Activated CD8-positive, alpha-beta memory T cell treated with anti-CD3 and anti-CD28 coated beads, Interleukin-2, amount 50 U/mL, for 24 hours (primary cell): ENCODE measurements at regions not wholly inside any gene's neighbourhood (a gene's known extent, or its start where the extent isn't known, plus 50 kb on each side); places are given as distances from the start of the nearest gene placed in this dataset.

Experiments
- DNase-seq: peaks from one replicate; pipeline ENCODE4 v3.0.0-alpha.2; 2020; ENCODE audit errors: extremely low read depth

- no peak for DNase-seq
Measured at GRCh38 chr2:238688193-238689153, 159.4 kb upstream of the TWIST2 start.

GRCh38 chr2:238689331-238689730 is 158.6 kb upstream of the TWIST2 start:
- DNase-seq, result no peak

DNA sequence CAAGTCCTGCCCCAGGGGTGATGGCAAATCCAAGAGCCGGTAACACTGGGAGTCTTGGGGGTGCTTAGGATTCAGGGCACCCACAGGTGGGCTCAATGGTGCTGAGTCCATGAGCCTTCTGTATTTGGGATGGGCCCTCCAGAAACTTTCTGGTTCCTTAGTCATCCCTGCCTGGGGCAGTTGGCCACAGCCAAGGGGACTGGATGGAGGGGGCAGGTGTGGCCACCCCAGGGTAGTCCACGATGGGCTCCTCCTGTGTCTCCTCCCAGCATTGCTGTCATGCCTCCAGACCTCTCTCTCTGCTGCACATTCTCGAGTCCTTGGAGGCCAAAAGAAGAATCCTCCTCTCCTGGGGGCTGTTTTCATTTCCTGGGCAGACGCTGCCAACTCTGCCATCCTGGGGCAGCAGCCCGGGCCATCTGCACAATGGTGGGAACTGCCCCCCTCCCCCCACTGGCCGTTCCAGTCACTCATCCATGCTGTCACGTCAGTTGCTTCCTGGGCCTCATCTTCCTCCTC is 158.0 kb upstream of the TWIST2 start:
- DNase-seq, result no peak

GRCh38 chr2:238690511-238690910 is 157.4 kb upstream of the TWIST2 start:
- no peak for DNase-seq

DNA sequence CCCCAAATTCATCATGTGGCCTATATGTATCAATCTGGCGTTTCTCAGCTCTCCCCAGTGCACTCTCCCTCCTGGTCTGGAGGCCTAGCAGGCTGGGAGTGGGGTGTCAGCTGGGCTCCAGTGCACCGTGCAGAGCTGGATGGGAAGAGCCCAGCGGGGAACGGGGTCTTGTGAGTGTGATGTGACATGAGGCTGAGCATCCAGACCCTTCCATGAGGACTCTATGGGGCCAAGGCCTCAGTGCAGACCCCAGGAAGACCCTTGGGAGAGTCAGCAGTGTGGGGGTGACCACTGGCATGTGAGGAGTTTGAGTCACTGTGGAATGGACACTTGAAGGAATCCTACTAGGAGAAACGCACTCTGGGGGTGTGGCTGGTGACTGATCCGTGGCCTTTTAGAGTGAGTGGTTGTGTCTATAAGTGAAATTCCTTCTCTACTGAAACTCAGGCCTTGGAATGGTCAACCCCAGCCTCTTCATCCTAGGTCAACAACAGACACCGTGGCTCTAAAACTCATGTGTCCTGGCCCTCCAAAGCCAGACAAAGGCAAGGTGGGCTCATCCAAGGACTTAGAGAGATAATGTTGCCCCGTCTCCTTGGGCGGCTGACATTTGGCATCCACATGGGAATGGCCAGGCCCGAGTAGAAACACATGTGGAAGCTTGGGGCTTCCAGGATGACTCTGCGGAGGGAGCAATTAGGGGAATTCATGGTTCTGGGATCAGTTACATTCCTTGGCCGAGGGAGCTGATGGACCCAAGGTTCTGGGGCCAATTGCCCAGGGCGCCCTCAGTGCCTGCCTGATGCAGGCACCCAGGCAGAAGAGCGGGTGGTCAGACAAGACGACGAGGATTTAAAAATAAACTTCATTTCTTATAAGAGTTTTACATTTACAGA is 156.0 kb upstream of the TWIST2 start:
- no peak for DNase-seq

DNA sequence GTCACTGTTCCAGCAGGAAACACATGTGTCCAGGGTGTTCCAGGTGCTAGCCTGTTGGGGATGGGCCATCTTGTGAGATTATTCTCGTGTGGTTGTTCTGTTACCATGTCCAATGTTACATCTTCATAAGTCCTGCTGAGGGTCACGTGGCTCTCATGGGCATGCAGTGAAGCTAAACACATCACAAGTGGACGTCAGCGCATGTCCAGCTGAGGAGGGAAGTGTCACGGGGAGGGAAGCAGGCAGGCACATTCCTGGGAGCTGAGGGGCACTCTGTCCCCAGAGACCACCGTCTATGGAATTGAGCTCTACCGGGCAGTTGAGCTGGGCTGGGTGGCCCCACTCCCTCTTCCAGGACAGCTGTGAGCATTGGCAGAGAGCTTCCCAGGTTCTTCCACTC is 155.3 kb upstream of the TWIST2 start:
- no peak for DNase-seq

- no peak for DNase-seq
Measured at GRCh38 chr2:238693337-238694093, 154.4 kb upstream of the TWIST2 start.

DNA sequence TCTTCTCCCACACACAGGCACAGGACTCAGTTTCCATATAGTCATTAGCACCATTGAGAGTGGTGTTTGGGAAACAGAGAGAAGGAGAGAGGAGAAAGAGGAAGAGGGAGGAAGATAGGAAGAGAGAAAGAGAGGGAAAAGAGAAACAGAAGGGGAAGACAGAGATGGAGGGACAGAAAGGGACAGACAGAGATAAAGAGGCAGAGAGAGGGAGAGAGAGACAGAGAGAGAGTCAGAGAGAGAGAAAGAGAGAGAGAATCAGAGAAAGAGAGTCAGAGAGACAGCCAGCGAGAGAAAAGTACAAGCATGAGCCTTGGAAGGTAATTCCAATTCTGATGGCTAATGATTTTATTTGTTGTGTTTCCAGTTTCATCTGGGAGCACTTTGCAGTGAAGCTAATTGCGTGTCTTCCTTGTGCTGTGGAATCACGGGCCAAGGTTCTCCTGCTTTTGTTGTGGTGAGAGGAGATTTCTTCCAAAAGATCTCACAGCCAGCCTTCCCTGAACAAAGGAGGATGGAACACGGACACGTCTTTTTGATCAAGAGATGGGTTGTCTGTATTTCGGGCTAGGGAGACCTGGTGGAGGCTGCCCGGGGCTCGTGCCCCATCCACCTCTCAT is 153.6 kb upstream of the TWIST2 start:
- DNase-seq, result no peak

GRCh38 chr2:238694922-238695321 is 153.0 kb upstream of the TWIST2 start:
- DNase-seq, result no peak

- no peak for DNase-seq
Measured at GRCh38 chr2:238695538-238695937, 152.3 kb upstream of the TWIST2 start.

DNA sequence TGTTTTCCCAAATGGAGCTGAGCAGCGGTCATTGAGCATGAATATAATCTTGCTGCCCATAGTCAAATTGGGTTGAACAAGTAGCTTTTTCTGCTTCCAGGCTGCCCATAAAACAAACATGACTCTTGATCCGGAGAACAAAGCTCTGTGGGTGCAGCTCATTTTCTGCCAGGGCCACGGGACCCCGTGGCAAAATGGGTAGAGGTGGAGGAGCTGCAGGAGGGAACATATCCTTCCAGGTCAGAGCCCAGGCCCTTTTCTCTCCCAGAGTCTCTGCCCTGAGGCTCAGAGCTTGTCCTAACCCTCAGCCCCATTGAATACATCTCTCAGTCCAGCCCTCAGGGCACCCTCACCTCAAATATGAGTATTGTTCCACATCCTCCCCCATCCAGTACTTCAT is 151.6 kb upstream of the TWIST2 start:
- DNase-seq, result no peak

DNA sequence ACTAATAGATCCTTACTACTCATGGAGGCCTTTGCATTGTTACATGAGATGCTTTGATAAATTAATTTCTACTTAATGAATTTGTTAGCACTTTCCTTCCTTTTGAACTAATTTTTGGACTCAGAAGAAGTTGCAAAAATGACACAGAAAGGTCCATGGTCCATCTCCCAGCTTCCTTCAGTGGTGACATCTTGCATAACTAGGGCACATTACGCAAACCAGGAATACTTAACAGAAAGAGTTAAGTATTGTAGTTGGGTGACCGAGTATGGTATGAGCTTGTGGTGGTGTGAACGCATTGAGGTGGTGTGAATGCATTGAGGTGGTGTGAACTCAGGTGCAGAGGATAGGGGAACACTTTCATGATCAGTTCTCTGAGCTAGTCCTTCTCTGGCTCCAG is 151.1 kb upstream of the TWIST2 start:
- no peak for DNase-seq

DNA sequence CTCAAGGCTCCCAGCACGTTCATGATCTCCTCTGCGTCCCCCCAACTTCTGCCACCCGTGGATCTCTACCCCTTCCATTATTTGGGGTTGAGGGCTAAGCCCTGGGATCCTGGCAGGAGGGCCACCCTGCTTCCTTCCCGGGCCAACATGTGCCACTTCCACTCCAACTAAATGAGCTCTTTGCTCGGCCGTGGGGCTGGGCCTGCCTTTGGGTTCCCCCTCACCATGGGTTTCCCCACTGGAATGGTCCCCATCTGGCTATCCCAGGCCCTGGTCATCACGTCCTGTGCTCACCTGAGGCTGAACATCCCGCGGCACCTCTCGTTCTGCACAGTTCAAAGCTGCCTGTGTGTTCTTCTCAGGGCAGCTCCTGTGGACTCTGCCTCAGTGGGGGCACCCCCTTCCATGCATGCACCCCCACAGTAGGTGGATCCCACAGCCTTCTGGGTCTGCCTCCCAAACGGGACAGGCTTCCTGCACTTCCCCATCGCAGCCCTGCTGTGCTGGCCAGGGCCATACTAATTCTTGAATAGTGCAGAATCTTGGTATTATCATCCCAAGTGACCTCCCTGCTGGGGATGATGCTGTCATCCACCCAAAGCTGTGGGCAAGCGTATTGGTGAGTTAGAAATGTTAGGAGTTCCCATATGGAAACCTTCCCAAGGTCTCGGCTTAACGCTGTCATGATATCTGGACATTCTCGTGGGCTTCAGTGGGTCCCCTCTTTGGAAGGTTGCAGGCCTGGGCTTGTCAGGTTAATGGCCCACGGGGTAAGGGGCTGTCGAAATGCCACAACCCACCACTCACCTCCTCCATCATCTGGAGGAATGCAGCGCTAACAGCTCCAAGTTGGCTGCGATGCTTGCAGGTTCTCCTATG is 150.5 kb upstream of the TWIST2 start:
- DNase-seq, result no peak

- DNase-seq, result no peak
Measured at GRCh38 chr2:238698072-238698352, 149.9 kb upstream of the TWIST2 start.

GRCh38 chr2:238698451-238699306 is 149.2 kb upstream of the TWIST2 start:
- DNase-seq, result no peak

DNA sequence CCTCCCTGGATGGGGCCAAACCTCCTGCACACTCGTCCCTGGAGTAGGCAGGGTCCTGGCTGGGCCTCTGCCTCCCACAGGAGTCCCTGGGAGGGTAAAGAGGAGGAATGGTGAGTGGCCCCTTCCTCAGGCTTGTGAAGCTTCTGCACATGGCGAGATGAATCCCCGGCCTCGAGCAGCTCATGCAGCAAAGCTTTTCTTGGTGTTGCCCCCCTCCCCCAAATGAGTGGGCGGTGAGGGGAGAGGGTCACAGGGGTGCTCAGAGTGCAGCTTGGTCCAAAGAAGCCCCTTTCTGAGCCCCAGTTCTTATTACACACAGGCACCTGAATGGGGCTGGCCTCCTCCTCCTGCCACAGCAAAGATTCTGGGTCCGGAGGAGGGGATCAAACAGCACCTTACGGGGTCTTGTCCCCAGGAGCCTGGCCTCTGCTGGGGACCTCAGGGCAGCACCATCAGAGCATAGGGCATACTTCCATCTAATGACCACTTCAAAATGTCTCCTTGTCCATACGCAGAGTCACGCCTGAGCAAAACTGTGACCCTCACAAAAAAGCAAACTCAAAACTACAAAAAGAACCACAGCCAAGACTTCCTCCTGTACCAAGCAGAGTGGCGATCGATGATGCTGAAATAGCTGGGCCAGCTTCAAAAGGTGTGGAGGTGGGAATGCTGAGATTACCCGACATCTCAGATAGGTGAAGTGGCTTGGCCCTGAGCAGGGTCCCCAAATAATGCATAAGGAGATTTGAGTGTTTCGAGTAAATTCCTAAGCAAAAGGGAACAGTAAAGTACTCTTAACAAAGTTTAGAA is 148.4 kb upstream of the TWIST2 start:
- no peak for DNase-seq

- no peak for DNase-seq
Measured at GRCh38 chr2:238700117-238700457, 147.8 kb upstream of the TWIST2 start.

- DNase-seq, result no peak
Measured at GRCh38 chr2:238700506-238701340, 147.2 kb upstream of the TWIST2 start.
